Lower leg skin (tissue), 3 donors: ENCODE measurements at regions not wholly inside any gene's neighbourhood (a gene's known extent, or its start where the extent isn't known, plus 50 kb on each side); places are given as distances from the start of the nearest gene placed in this dataset.

Experiments
- CTCF ChIP-seq, 3 donors: fragments of 450-650 bp; IDR thresholded peaks; one replicate each; pipeline ENCODE4 v1.5.1; 2016; ENCODE audit warnings: antibody characterized with exemption in 3 of 3, mild to moderate bottlenecking in 3 of 3, moderate library complexity in 2 of 3
- POLR2A ChIP-seq, 2 donors: fragments of 450-650 bp; IDR thresholded peaks; one replicate each; pipeline ENCODE4 v1.6.1; 2016 to 2017; ENCODE audit warnings: antibody characterized with exemption in 2 of 2, mild to moderate bottlenecking in 1 of 2, moderate library complexity in 1 of 2

DNA sequence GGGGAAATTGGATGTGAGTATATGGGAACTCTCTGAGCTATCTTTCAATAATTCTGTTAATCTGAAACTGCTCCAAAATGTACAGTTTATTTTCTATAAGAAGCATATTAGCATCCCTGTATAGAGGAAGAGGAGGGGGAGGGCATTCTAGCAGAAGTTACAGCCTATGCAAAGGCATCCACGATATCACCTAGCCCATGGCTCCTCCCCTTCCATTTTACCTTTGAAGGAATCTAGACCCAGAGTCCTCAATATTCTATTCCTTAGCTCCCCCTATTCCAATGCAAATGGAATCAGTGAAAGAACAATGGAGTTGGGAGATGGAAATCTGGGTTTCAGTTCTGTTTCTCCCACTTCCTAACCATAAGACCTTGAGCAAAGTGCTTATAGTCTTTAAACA, 132.9 kb upstream of the IFNE start:
- TF ChIP-seq CTCF (IDR thresholded peaks at IDR 0.05) = no peak
- no peak for TF ChIP-seq POLR2A (IDR thresholded peaks at IDR 0.05)
